Spleen (tissue), 11 donors: ENCODE measurements at regions not wholly inside any gene's neighbourhood (a gene's known extent, or its start where the extent isn't known, plus 50 kb on each side); places are given as distances from the start of the nearest gene placed in this dataset.
"Not testable (repeated sequence)": the region's sequence is repeated elsewhere in the genome, so short reads cannot be mapped to it uniquely, and the experiment has no call there.

Experiments
- DNase-seq: peaks from one replicate; pipeline ENCODE4 v3.0.0-alpha.2; 2020
- H3K27ac ChIP-seq, 8 donors: fragments of 200-600 bp; sonication (generic) in 7 of 8; 1 replicate in 4 of 8; 2 replicates in 4 of 8; pipeline versions ENCODE4 v1.5.0 to v1.8.0; 2016 to 2021; ENCODE audit warnings: inconsistent platforms in 4 of 8, mild to moderate bottlenecking in 4 of 8, moderate library complexity in 1 of 8
- H3K27me3 ChIP-seq, 7 donors: fragments of 200-600 bp; sonication (generic) in 6 of 7; replicated peaks in 1 of 7; 1 replicate in 4 of 7; 2 replicates in 3 of 7; pipeline versions ENCODE4 v1.5.0 to v1.8.0; 2016 to 2021; ENCODE audit warnings: inconsistent platforms in 3 of 7, mild to moderate bottlenecking in 1 of 7
- H3K36me3 ChIP-seq, 6 donors: fragments of 200-600 bp; sonication (generic) in 5 of 6; 1 replicate in 4 of 6; 2 replicates in 2 of 6; pipeline versions ENCODE4 v1.5.0 to v1.8.0; 2016 to 2021; ENCODE audit warnings: inconsistent platforms in 2 of 6
- H3K4me1 ChIP-seq, 6 donors: fragments of 200-600 bp; sonication (generic) in 5 of 6; 1 replicate in 3 of 6; 2 replicates in 3 of 6; pipeline versions ENCODE4 v1.5.0 to v1.8.0; 2016 to 2021; ENCODE audit warnings: inconsistent platforms in 3 of 6
- H3K4me3 ChIP-seq, 8 donors: fragments of 200-600 bp; sonication (generic) in 7 of 8; 1 replicate in 4 of 8; 2 replicates in 4 of 8; pipeline versions ENCODE4 v1.5.0 to v1.8.0; 2016 to 2021; ENCODE audit warnings: inconsistent platforms in 4 of 8, mild to moderate bottlenecking in 4 of 8, moderate library complexity in 2 of 8
- H3K9me3 ChIP-seq, 8 donors: fragments of 200-600 bp; sonication (generic) in 7 of 8; 1 replicate in 4 of 8; 2 replicates in 4 of 8; pipeline versions ENCODE4 v1.5.0 to v1.8.0; 2016 to 2021; ENCODE audit warnings: inconsistent platforms in 4 of 8
- POLR2A ChIP-seq, 3 donors: fragments of 450-650 bp; IDR thresholded peaks; one replicate each; pipeline ENCODE4 v1.5.1; 2017; ENCODE audit warnings: antibody characterized with exemption in 3 of 3, mild to moderate bottlenecking in 1 of 3
- POLR2AphosphoS5 ChIP-seq, 3 donors: sonication (generic); formaldehyde crosslinking; IDR thresholded peaks; one replicate each; pipeline ENCODE4 v1.5.1; 2017; ENCODE audit warnings: antibody characterized with exemption in 3 of 3
- WGBS, 5 donors: extraction: QIAGEN DNeasy Blood & Tissue Kit in 3 of 5; methylation state at CpG; one replicate each; pipeline versions ENCODE4 v1.1.5 to v1.1.7; 2013 to 2018; 5-methylcytosine and 5-hydroxymethylcytosine counted together
- intact Hi-C: fragments of 100-400 bp; cut with DNase I; formaldehyde crosslinking; loops from one replicate; pipeline ENCODE4 v1.15.0; 2023; ENCODE audit warnings: low total_unique reads
- TF ChIP-seq, protein P1 (sequence below), 11 experiments: fragments of 200-600 bp in 7 of 11; fragments of 450-650 bp in 4 of 11; sonication (generic) in 4 of 11; IDR thresholded peaks in 8 of 11; conservative IDR thresholded peaks in 3 of 11; 1 replicate in 7 of 11; 2 replicates in 4 of 11; pipeline versions ENCODE4 v1.4.0 to v1.8.0; 2016 to 2021; ENCODE audit warnings: antibody characterized with exemption in 11 of 11, inconsistent platforms in 4 of 11, mild to moderate bottlenecking in 1 of 11
- donor health status: healthy with polysubstance abuse.
- donor health status: DM: no; HTN: no; CAD: no; lungs with moderate emphysema.
- donor health status: DM: no; HTN: no; CAD: no.
- donor health status: Bipolar disorder and iron deficiency.
- donor health status: healthy.
- donor health status: DM: no; HTN: no; CAD: no.
- donor health status: DM: yes; HTN: yes; CAD: no.

DNA sequence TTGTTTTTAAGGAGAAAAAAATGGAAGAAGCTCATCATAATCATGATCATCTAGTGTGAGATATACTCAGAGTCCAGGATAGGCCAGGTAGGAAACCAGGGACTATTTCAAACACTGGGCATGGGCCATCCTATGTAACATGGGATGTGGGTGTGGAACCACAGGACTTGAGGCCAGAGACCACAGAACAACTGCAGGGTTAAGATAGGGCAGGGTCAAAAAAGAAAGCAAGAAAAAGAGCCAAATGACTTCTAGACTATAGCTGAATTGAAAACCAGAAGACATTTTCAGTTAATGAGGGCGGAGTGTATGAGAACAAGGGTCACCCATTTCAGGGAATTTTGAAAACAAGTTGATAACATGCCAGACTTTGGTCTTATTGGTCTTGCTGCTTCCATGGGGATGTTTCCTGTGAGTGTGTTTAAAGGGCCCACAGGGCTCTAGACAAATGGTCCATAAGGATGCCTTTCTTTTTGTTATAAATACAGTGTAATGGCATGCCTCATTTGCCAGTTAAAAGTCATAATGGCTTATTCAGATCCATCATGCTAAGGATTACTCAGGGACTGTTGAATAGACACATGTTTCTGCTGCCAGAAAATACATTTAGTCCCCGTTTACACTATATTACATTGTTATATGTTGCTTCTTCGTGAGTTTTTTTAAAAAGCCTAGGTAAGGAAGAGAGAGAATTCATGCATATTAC, 182.0 kb upstream of the C21orf91 start:
- TF ChIP-seq POLR2A (IDR thresholded peaks at IDR 0.05) (no peak), POLR2AphosphoS5 (IDR thresholded peaks at IDR 0.05) (no peak)
- H3K4me3 ChIP-seq: no peak overlapping the region
- H3K27ac ChIP-seq: no peak overlapping the region
- no peaks in the 10 kb centered on the region for H3K4me1 ChIP-seq
- intact Hi-C loops: no loop called here
- DNase-seq: no peak
- WGBS, 5 donors: 66 to 82% (median 76%) methylated on average over 3 of the region's 3 CpGs
- H3K27me3 ChIP-seq: no peaks in the 10 kb centered on the region
- no peaks in the 10 kb centered on the region for H3K36me3 ChIP-seq
- peaks cover 0 to 9% (median 0%) of the 10 kb centered on the region in 8 donors for H3K9me3 ChIP-seq

DNA sequence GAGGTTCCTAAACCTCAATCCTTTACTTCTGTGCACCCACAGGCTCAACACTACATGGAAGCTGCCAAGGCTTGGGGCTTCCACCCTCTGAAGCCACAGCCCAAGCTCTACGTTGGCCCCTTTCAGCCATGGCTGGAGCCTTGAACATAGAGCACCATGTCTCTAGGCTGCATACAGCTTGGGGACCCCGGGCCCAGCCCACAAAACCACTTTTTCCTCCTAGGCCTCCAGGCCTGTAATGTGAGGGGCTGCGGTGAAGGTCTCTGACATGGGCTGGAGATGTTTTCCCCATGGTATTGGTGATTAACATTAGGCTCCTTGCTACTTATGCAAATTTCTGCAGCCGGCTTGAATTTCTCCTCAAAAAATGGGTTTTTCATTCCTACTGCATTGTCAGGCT, 179.4 kb upstream of the C21orf91 start:
- H3K4me3 ChIP-seq, H3K4me1 ChIP-seq, H3K36me3 ChIP-seq, H3K27ac ChIP-seq, DNase-seq, intact Hi-C loops, H3K27me3 ChIP-seq: not testable (repeated sequence)
- WGBS, 5 donors: 81 to 99% (median 88%) methylated on average over 4 of the region's 4 CpGs
- H3K9me3 ChIP-seq: peaks cover 0 to 23% (median 0%) of the 10 kb centered on the region in 8 donors

DNA sequence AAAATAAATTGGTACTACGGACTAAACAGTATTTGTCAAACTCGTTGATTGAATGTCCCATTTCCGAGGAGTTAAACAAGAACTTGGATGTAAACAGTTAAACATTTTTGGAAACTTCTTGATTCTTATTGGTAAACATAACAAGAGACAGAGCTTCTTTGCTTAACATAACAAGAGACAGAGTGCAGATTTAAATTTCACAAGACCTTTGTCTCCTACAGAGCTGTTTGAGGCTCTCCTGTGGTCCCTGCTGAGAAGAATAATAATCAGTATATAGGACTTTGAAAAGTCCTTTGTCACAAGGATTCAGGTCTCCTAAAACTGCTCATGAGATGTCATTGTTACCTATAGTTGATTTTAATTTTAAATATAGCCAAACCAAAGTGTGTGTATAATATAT, 170.6 kb upstream of the C21orf91 start:
- H3K9me3 ChIP-seq: peaks cover 0 to 42% (median 10%) of the 10 kb centered on the region in 8 donors
- intact Hi-C loops: no loop called here
- DNase-seq: no peak
- H3K27me3 ChIP-seq: no peaks in the 10 kb centered on the region
- 77 to 89% (median 83%) methylated on average over 3 of the region's 3 CpGs for WGBS, 5 donors
- H3K36me3 ChIP-seq: no peaks in the 10 kb centered on the region
- H3K27ac ChIP-seq: no peak overlapping the region
- TF ChIP-seq POLR2AphosphoS5 (IDR thresholded peaks at IDR 0.05) (no peak), POLR2A (IDR thresholded peaks at IDR 0.05) (no peak)
- TF ChIP-seq, protein P1, sequence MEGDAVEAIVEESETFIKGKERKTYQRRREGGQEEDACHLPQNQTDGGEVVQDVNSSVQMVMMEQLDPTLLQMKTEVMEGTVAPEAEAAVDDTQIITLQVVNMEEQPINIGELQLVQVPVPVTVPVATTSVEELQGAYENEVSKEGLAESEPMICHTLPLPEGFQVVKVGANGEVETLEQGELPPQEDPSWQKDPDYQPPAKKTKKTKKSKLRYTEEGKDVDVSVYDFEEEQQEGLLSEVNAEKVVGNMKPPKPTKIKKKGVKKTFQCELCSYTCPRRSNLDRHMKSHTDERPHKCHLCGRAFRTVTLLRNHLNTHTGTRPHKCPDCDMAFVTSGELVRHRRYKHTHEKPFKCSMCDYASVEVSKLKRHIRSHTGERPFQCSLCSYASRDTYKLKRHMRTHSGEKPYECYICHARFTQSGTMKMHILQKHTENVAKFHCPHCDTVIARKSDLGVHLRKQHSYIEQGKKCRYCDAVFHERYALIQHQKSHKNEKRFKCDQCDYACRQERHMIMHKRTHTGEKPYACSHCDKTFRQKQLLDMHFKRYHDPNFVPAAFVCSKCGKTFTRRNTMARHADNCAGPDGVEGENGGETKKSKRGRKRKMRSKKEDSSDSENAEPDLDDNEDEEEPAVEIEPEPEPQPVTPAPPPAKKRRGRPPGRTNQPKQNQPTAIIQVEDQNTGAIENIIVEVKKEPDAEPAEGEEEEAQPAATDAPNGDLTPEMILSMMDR (IDR thresholded peaks at IDR 0.05 in 8 of 11, conservative IDR thresholded peaks at IDR 0.05 in 3 of 11): no peak
- no peak overlapping the region for H3K4me3 ChIP-seq
- no peaks in the 10 kb centered on the region for H3K4me1 ChIP-seq

DNA sequence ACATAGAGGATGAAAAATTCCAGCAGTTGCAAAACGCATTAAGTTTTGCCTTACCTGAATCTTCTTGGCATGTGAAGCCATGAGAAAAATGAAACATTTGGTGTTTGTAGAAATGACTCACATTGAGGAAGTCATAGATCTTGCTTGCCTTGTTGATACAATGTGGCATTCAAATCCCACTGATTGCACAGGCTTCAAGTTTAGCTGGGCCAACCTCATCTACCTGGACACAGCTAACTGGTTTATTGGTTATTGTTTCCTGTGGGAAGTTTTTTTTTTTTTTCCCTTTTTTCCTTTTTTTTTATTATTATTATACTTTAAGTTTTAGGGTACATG, 168.9 kb upstream of the C21orf91 start:
- no peak for TF ChIP-seq POLR2A (IDR thresholded peaks at IDR 0.05)
- TF ChIP-seq, protein P1 (IDR thresholded peaks at IDR 0.05 in 8 of 11, conservative IDR thresholded peaks at IDR 0.05 in 3 of 11): no peak
- Histone ChIP-seq H3K9me3 (peaks cover 0 to 26% (median 10%) of the 10 kb centered on the region in 8 donors), H3K27ac (no peak overlapping the region), H3K4me3 (no peak overlapping the region), H3K27me3 (no peaks in the 10 kb centered on the region), H3K36me3 (no peaks in the 10 kb centered on the region), H3K4me1 (no peaks in the 10 kb centered on the region)
- DNase-seq: no peak
- 83 to 100% (median 93%) methylated on average over 1 of the region's 1 CpG for WGBS, 5 donors
- intact Hi-C loops: no loop called here

DNA sequence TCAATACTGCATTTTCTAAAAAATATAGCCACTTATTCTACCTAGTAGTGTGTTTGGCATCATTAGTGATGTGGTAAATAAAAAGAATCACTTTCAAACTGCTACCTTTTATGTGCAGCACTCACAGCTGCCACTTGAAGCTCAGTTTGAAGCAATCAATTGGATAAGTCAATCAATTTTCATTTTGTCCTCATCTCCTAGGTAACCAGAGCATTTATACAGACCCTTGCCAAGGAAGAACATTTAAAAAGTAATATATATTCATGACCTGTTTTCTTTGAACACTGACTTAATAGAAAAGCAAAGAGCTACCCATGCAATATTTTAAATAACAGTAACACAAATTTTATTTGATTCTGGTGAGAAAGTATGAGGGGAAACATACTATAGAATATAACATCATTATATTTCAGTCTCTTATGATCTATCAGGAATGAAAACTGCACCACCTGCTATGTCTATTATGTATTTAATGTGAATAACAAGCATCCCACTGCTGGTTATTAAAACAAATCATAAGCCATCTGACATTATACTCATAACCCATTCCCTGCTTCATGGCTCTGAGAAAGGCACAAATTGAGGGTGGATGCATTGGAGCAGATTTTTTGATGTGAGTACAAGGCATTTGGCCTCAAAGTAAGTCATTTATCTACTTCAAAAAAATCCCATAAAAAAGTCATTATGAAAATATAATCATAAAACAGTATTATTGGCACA, 168.4 kb upstream of the C21orf91 start:
- H3K36me3 ChIP-seq: no peaks in the 10 kb centered on the region
- TF ChIP-seq POLR2AphosphoS5 (IDR thresholded peaks at IDR 0.05) (no peak), POLR2A (IDR thresholded peaks at IDR 0.05) (no peak)
- TF ChIP-seq, protein P1 (IDR thresholded peaks at IDR 0.05 in 8 of 11, conservative IDR thresholded peaks at IDR 0.05 in 3 of 11): no peak
- no peaks in the 10 kb centered on the region for H3K27me3 ChIP-seq
- no peak overlapping the region for H3K27ac ChIP-seq
- DNase-seq: no peak
- intact Hi-C loops: no loop called here
- H3K4me1 ChIP-seq: no peaks in the 10 kb centered on the region
- peaks cover 0 to 21% (median 7%) of the 10 kb centered on the region in 8 donors for H3K9me3 ChIP-seq
- no peak overlapping the region for H3K4me3 ChIP-seq
